HG02885 (cell line): ENCODE measurements at regions not wholly inside any gene's neighbourhood (a gene's known extent, or its start where the extent isn't known, plus 50 kb on each side); places are given as distances from the start of the nearest gene placed in this dataset.

Source experiments
- ATAC-seq: cut with Tn5 transposase; IDR thresholded peaks from one replicate; pipeline ENCODE4 v1.9.1; 2021; ENCODE audit warnings: mild to moderate bottlenecking; ENCODE audit not compliant: unreplicated experiment, poor library complexity

DNA sequence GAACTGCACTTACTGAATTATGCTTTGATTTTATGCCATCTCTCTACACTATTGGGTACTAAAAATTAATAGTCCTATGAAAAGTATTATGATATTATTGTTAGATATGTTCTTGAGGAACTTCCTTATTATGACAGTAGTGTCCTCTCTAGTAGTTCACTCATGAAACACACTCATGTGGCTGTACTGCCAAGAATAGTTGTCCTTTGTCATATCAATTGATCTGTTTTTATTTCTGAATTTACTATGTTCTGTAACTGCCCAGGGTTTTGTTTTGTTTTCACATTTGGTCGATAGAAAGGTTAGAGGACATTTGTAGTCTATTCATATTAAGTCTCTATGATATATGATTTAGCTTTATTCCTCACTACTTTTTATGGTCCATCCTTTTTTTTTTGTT, 215.2 kb downstream of the PPARGC1A start:
- ATAC-seq, result no peak

DNA sequence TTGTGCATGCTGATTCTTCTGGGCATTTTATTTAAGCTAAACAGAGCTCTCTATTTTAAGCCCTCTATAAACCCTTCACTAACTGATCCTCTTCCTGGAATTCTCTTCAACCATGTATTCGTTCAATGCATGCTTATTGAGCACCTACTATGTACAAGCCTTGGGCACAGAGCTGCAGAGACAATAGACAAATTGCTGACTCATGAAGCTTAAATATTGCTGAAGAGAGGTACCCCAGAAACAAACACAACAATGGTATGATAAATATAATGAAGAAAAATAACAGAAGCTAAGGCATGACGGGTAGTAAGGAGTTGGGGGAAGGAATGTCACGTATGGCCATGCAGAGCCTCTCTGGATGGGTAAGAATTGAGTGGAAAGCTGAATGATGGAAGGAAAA, 222.2 kb downstream of the PPARGC1A start:
- no peak for ATAC-seq

DNA sequence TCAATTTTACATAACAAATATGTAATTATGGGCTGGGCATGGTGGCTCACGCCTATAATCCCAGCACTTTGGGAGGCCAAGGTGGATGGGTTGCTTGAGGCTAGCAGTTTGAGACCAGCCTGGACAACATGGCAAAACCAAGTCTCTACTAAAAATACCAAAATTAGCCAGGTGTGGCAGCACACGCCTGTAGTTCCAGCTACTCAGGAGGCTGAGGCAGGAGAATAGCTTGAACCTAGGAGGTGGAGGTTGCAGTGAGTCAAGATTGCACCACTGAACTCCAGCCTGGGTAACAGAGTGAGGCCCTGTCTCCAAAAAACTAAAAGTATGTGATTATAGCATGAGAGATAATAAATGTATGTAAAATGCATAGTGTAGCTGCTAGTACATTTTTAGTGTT, 229.0 kb downstream of the PPARGC1A start:
- no peak for ATAC-seq

DNA sequence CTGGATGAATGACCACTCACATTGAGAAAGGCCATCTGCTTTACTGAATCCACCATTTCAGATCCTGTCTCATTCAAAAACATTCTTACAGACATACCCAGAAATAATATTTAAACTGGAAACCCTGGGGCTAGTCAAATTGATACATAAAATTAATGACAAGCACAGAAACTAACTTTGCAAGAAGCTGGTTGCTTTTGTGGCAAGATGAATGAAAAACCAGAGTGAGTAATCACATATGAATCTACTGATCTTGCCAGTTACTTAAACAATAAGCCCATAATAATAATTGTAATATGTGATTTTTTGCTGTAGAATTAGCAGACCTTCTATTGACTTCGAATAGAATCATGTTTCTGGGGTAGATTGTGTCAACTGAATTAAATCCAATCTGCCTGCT, 235.1 kb downstream of the PPARGC1A start:
- no peak for ATAC-seq

DNA sequence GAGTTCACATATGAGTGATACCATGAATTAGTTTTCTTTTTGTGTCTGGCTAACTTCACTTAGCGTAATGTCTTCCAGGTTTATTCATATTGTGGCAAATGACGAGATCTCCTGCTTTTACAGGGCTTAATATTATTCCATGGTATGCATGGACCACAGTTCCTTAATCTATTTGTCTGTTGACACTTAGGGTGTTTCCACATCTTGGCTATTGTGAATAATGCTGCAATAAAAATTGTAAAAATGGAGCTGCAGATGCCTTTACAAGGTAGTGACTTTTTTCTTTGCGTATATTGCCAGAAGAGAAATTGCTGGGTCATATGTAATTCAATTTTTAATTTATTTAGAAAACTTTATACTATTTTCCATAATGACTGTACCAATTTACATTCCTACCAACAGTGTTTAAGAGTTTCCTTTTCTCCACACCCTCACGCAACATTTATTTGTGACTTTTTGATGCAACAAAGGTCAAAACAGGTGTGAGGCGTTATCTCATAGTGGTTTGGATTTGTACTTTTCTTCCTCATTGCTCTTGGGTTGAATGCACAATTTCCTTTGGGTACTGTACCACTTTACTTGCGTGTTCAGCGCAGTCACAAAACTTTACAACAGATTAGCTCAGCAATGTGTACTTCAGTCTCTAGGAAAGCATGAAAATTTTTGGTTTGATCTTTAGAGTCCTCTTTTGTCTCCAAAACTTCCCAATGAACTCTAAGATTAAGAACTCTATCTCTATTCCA, 240.8 kb downstream of the PPARGC1A start:
- no peak for ATAC-seq

DNA sequence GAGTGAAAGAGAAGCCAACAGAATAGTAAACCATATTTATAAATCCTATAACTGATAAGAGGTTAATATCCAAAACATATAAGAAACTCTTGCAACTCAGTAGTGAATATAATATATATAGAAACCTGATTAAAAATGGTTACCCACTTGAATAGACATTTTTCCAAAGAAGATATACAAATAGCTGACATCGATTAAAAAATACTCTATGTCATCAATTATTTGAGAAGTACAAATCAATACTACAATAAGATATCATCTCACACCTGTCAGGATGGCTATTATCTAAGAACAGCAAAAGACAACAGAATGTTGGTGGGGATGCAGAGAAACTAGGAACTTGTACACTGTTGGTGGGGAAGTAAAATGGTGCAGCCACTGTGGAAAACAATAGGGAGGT, 254.4 kb downstream of the PPARGC1A start:
- ATAC-seq, result no peak

DNA sequence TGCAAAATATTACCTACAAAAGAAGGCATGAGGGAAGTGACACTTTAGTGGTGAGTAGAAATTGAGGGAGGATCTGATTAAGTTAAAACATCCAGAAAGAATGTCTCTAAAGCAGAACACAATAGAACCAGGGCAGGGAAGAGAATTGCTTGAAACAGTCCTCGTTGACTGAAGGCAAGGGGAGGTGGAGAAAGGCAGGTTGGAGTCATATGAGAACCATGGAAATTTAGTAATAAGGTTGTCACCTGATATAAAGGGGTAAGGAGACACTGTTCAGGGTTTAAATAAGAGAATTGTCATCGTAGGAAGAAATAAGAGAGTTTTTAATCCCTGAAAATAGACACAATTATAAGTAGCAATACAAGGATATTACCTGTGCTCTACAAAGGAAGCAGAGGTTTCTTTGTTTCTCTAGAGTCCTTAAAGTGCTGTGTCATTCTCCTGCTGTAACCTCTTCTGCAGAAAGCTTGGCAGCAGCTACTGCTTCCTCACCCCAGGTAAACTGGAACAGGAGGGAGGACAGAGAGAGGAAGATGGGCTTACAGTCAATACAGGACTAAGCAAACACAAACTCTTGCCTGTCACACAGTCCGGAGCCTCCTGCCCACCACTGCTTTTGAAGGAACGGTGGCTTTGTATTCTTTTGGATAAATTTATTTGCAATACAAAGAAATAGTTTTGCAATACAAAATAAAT, 258.4 kb downstream of the PPARGC1A start:
- ATAC-seq, result no peak

DNA sequence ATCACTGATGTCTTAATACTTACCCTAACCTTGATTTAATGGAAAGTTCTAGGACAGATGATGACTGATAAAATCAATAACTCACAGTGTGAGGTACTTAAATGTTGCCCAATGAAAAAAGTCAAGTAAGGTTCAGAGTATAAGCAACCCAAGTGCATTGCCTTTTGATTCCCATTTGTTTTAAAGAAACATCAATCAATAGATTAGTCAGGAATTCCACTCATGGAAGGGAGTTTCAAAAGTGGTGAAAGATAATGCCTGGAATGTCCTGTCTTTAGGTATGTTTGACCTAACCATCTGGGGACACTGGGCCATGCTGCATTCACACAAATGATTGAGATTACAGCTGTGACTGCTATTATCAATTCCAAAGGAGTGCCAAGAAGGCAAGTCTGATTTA, 259.7 kb downstream of the PPARGC1A start:
- ATAC-seq, result no peak

DNA sequence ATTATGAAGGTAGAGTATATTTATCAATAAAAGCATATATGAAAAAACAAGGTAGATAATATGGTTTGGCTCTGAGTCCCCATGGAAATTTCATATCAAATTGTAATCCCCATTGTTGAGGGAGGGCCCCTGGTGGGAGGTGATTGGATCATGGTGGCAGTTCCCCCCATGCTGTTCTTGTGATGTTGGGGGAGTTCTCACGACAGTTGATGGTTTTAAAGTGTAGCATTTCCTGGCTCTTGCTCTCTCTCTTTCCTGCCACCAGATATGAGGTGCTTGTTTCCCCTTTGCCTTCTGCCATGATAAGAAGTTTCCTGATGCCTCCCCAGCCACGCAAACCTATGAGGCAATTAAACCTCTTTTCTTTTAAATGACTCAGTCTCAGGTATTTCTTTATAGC, 260.4 kb downstream of the PPARGC1A start:
- no peak for ATAC-seq

DNA sequence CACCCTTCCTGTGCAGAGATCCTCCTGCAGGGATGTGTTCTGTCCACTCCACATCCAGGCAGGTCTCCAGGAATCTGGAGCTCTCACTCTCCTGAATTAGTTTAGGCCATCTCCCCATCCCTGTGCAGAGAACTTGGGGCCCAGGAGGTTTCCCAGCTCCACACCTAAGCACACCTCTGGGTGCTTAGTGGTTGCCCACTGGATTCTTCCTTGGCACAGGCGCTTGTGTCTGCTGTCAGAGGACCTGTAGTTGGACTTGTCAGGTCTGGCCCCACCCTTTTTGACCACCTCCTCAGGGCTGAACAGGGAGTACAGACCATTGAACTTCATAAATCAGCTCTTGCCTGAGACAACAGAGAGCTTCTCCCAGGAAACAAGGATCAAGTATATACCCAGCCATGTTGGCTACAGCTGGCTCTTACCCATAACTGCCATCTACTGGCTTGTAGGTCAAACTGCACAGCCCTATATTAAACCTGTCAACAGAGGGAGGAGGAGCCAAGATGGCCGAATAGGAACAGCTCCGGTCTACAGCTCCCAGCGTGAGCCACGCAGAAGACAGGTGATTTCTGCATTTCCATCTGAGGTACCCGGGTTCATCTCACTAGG, 275.5 kb downstream of the PPARGC1A start:
- ATAC-seq, result peak; percentile 75

DNA sequence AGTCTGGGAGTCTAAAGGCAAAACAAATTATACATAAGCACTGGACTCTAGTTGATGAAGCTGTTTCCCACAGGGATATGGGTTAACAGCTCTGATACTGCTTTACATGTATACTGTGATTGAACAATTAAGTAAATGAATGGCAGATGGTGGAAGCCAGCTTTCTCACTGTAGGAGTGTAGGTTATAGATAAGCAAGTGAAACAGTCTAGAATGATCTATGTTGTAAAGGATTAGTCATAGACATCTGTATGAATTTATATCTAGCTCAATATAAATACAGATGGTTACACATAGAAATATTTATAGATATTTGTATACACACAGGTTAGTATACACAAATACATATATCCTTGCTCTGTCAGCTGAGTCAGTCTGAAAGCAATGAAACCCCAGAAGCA, 276.1 kb downstream of the PPARGC1A start:
- no peak for ATAC-seq

DNA sequence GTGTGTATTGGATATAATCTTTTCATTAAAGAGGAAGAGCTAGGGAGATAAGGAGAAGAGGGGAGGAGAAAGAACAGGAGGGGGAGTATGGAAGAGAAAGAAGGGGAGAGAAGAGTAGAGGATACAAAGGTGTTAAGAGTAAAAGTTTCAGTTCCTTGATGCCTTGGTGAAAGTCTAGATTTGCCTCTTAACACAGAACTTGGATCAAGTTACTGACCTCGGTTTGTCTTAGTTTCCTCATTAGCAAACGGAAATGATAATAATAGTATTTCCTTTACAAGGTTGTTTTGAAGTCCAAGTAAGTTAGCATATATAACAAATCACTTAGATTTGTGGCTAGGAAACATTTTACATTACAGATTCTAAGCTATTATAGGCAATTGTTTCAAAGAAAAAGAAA, 287.1 kb downstream of the PPARGC1A start:
- no peak for ATAC-seq

DNA sequence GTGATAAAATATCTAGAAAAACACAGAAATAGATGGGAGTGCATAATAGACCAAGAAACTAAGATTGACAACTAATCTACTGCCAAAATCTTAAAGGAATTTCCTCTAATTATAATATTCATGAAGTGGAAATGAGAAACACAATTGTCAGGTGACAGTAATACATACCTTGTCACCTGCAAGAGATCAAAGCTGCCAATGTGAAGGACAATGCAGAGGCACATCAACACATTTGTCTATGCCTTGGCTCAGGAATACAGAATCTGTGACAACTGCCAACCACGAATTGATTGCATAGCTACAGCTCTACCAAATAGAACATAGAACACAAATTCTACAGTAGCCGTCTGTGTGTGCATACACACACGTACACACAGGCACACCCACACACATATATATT, 295.7 kb downstream of the PPARGC1A start:
- no peak for ATAC-seq

DNA sequence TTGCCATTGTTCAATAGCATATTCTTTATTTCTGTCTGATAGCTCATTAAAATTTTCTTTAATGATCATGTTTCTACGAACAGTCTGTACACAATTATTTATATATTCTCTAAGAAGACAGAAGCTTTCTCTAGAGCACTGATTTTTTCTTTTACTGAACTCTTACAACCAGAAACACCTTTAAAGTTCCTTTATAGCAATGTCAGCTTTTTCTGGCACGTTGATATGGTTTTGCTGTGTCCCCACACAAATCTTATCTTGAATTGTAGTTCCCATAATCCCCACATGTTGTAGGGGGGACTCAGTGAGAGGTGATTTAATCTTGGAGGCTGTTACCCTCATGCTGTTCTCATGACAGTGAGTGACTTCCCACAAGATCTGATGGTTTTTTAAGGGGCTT, 299.4 kb downstream of the PPARGC1A start:
- no peak for ATAC-seq

DNA sequence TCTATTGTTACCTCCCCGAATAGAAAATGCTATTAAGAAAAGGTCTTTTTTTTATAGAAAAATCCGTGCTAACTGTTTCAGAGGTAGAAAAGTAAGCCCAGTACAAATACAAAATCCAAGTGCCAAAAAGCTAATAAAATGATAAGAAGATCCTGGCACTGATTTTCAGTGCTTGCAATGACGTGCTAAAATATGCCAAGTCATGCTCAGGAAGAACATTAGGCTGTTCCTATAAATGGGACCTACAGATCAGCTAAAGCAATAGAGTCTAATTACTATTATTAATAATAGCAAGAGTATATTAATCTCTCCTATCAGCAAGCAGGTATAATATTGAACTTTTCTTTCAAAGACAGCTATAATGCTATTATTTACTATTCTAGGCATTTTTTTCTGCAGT, 305.8 kb downstream of the PPARGC1A start:
- ATAC-seq, result no peak

DNA sequence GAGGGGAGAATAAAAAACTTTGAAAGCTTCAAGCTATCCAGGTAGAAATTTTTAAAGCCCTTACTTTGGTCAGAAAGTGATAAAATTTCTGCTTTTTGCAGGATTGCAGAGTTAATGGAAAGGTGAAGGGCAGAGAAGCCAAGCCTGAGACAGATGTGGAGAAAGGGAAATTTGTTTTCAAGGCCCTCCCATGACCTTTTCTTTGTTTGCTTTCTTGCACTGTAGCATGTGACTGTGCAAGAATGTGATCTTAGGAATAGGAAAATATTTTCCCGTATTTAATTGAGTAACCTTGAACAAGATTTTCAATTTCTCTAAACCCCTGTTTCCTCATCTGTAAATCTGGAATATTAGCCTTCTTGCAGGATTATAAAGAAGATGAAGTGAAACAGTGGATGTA, 307.2 kb downstream of the PPARGC1A start:
- no peak for ATAC-seq

DNA sequence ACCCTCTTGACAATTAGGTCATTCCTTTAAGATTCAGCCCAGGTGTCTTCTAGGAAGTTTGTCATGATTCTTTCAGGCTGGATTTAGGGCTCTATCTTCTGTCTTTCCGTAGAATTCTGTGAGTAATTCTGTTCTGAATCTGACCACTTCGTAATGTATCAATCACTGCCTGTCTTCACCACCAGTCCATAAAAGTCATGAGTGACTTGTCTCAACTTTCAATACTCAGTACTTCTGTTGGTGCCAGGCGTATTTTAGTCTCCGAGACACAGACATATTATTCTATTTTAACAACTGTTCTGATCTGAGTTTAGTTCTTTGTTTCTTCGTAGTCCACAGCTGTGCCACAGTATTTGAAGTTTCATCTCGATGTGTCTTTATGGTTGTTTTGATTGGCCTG, 310.7 kb downstream of the PPARGC1A start:
- no peak for ATAC-seq

DNA sequence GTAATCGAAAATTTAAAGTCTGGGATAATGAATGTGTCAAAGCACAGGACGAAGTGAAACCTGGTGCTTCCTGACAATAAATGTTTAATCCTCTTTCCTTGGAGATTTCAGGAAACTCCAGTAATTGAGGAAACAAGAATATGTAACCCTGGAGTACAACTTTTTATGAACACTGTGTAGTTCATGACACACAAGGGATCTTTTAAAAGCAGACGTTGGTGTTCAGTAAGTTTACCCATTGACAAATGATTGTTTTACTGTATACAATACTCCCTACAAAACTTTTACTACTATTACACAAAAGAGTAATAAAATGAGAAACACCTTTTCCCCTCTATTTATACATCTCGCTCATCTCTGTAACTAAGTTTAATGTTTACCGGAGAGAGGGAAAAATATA, 312.4 kb downstream of the PPARGC1A start:
- no peak for ATAC-seq

DNA sequence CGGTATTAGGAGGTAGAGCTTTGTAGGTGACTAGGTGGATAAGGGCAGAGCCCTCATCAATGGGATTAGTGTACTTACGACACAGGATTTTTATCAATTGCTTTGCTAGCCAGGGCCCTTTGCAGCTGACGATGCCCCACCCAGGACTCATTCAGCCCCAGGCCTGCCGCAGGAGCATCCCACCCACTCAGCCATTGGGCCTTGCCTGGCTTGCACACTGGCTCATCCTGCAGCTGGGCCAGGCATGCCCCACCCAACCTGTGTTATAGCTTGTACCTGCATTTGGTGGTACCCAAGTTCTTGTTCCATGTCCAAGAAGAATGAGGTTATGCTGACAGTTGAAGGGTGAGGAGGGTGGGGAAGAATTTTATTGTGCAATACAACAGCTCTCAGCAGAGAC, 317.5 kb downstream of the PPARGC1A start:
- ATAC-seq, result no peak

DNA sequence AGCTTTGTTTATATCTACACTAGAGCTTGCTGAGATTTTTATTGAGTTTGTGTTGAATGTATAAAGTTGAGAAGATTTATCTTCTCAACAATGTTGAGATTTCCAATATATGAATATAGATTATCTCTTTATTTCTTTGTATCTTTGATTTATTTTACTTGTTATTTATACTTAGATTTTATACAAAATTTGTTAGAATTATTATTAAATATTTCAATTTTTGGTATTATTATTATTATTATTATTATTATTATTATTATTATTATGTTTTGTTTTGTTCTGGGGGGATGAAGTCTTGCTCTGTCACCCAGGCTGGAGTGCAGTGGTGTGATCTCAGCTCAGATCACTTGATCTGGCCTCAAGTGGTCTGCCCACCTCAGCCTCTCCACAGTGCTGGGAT, 322.5 kb downstream of the PPARGC1A start:
- ATAC-seq, result no peak

DNA sequence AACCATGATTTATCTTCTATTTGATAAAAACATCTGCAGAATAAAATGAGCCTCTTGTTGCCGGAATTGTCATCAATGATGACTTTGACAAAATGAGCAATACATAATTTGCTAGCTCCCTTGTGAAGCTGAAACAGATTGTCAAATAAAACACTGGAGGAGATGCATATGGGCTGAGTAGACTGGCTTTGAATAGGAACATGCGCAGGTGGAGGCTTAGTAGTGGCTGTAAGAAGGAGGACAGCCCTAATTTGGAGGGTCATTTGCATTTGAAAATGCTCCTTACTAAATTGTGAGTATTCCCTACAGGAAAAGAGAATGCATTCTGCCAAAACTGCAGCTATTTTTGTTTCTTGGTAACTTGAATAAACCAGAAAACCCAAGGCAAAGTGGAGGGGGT, 329.1 kb downstream of the PPARGC1A start:
- no peak for ATAC-seq

DNA sequence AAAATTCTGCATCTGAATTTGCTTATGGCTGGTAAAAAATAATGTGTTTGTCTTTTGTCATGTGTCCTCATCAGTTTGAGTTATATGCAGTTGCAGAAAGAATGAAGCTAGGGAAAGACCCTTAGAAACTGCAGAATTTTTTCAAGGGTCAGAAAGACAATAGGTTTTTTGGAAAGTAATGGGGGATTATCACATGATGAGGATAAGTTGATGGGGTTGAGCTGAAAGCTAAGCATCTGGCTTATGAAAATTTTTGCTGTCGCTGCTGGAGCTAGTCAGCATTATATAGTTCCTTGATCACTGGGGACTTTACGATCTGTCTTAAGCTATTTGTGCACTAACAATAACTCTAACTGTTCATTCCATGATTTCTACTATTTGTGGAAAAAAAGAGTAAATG, 331.7 kb downstream of the PPARGC1A start:
- ATAC-seq, result no peak
